ENCODE measurements at regions not wholly inside any gene's neighbourhood (a gene's known extent, or its start where the extent isn't known, plus 50 kb on each side); places are given as distances from the start of the nearest gene placed in this dataset.
"Not testable (repeated sequence)": the region's sequence is repeated elsewhere in the genome, so short reads cannot be mapped to it uniquely, and the experiment has no call there.

DNA sequence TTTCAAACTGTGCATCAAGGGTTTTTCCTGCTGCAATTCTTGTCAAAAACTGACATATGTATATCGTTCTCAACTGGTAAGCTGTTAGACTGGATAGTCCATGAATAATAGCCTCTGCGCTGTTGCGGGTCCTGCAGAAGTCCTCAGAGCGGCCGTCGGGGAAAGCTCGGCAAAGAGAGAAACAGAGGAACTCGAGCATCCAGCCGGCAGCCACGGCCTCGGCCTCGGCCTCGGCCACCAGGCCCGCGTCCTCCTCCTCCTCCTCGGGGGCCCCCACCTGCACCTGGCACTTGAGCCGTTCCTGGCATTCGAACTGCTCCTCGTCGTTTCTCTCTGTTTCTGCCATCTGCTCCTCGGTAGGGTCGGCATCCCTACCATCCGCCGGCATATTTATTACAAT is 165.0 kb downstream of the POTEC start:
- H2BK20ac ChIP-seq (ENCODE audit: low read length); CTCF ChIA-PET (ENCODE audit: partially characterized antibody); H3K56ac ChIP-seq (replicated peaks; ENCODE audit: insufficient read length, low read depth, low read length): not testable (repeated sequence)

GRCh38 chr18:14361346-14361745 is 182.1 kb downstream of the POTEC start:
- H2BK5ac ChIP-seq (ENCODE audit: low read depth, low read length); H3K18ac ChIP-seq (ENCODE audit: extremely low read depth, low read length); H4K20me1 ChIP-seq (replicated peaks in 1 of 2; ENCODE audit: control insufficient read depth in 1 of 2, insufficient read depth in 2 of 2, low read length in 2 of 2); H3K27me3 ChIP-seq (replicated peaks in 1 of 4; ENCODE audit: control insufficient read depth in 3 of 4, extremely low read depth in 1 of 4, insufficient read depth in 3 of 4, low read length in 3 of 4); H2AK5ac ChIP-seq (ENCODE audit: low read depth, low read length); H3K23me2 ChIP-seq (ENCODE audit: low read depth, low read length); H3K4ac ChIP-seq (replicated peaks; ENCODE audit: insufficient read length, low read depth, low read length); H2AFZ ChIP-seq (ENCODE audit: low read length); H3K9ac ChIP-seq (replicated peaks in 1 of 4; ENCODE audit: extremely low read depth in 1 of 4, low read depth in 3 of 4, low read length in 3 of 4); H3K4me2 ChIP-seq (ENCODE audit: insufficient read depth in 1 of 2, low read depth in 2 of 2, low read length in 2 of 2); FAIRE-seq; H3K23ac ChIP-seq (ENCODE audit: insufficient read length); H2BK120ac ChIP-seq (replicated peaks; ENCODE audit: low read depth, low read length); DNase-seq (ENCODE audit: low read depth in 1 of 2, low spot score in 2 of 2); H2BK20ac ChIP-seq (ENCODE audit: low read length); H3K79me2 ChIP-seq (ENCODE audit: control insufficient read depth in 1 of 2, insufficient read depth in 2 of 2, low read length in 2 of 2); H4K5ac ChIP-seq (ENCODE audit: insufficient read length, low read depth, low read length); H4K8ac ChIP-seq (ENCODE audit: extremely low read depth, insufficient read depth, low read length); H3K4me3 ChIP-seq (ENCODE audit: extremely low read depth in 1 of 4, insufficient read depth in 2 of 4, low read depth in 3 of 4, low read length in 4 of 4); H2BK15ac ChIP-seq (ENCODE audit: low read length); H3K56ac ChIP-seq (replicated peaks; ENCODE audit: insufficient read length, low read depth, low read length); POLR2A ChIA-PET (ENCODE audit: partially characterized antibody); CTCF ChIA-PET (ENCODE audit: partially characterized antibody); H3K79me1 ChIP-seq (ENCODE audit: low read depth, low read length); H3K27ac ChIP-seq (ENCODE audit: low read depth, low read length); H2BK12ac ChIP-seq (ENCODE audit: low read depth, low read length); H3K14ac ChIP-seq (ENCODE audit: insufficient read length); H3K4me1 ChIP-seq (replicated peaks in 1 of 4; ENCODE audit: control insufficient read depth in 3 of 4, insufficient read depth in 4 of 4, low read length in 3 of 4); H4K91ac ChIP-seq (replicated peaks; ENCODE audit: insufficient read length, low read length); H3K36me3 ChIP-seq (ENCODE audit: control insufficient read depth in 2 of 4, insufficient read depth in 4 of 4, low read length in 3 of 4): not testable (repeated sequence)
- 76% methylated on average over 9 of the region's 18 CpGs; no CpG with 5 or more reads in 1 of the 2 experiments for WGBS, 2 experiments (ENCODE audit: extremely low coverage in 1 of 2, insufficient coverage in 1 of 2, insufficient read length in 1 of 2, insufficient replicate concordance in 2 of 2, low coverage in 1 of 2, low lambda C conversion rate in 2 of 2, missing lambda C conversion rate in 1 of 2)
- H3K9me3 ChIP-seq (ENCODE audit: insufficient read depth in 2 of 2, low read depth in 1 of 2, low read length in 1 of 2): peaks cover 0 to 30% of the 10 kb centered on the region in 2 experiments; a peak in 2 of 4 replicates

More for the DNA sequence above, 165.0 kb downstream of the POTEC start:
- H3K18ac ChIP-seq (ENCODE audit: extremely low read depth, low read length); POLR2A ChIA-PET (ENCODE audit: partially characterized antibody); H4K91ac ChIP-seq (replicated peaks; ENCODE audit: insufficient read length, low read length); H3K79me2 ChIP-seq (ENCODE audit: control insufficient read depth in 1 of 2, insufficient read depth in 2 of 2, low read length in 2 of 2); H4K8ac ChIP-seq (ENCODE audit: extremely low read depth, insufficient read depth, low read length); H3K9ac ChIP-seq (replicated peaks in 1 of 4; ENCODE audit: extremely low read depth in 1 of 4, low read depth in 3 of 4, low read length in 3 of 4); H4K20me1 ChIP-seq (replicated peaks in 1 of 2; ENCODE audit: control insufficient read depth in 1 of 2, insufficient read depth in 2 of 2, low read length in 2 of 2); H2AK5ac ChIP-seq (ENCODE audit: low read depth, low read length); H2BK15ac ChIP-seq (ENCODE audit: low read length); H3K4me3 ChIP-seq (ENCODE audit: extremely low read depth in 1 of 4, insufficient read depth in 2 of 4, low read depth in 3 of 4, low read length in 4 of 4); H2BK5ac ChIP-seq (ENCODE audit: low read depth, low read length); H3K14ac ChIP-seq (ENCODE audit: insufficient read length); H3K79me1 ChIP-seq (ENCODE audit: low read depth, low read length); H2BK12ac ChIP-seq (ENCODE audit: low read depth, low read length); H4K5ac ChIP-seq (ENCODE audit: insufficient read length, low read depth, low read length); H3K36me3 ChIP-seq (ENCODE audit: control insufficient read depth in 2 of 4, insufficient read depth in 4 of 4, low read length in 3 of 4); H2BK120ac ChIP-seq (replicated peaks; ENCODE audit: low read depth, low read length); FAIRE-seq; H3K27ac ChIP-seq (ENCODE audit: low read depth, low read length); H3K23ac ChIP-seq (ENCODE audit: insufficient read length); H3K4me2 ChIP-seq (ENCODE audit: insufficient read depth in 1 of 2, low read depth in 2 of 2, low read length in 2 of 2); H3K4me1 ChIP-seq (replicated peaks in 1 of 4; ENCODE audit: control insufficient read depth in 3 of 4, insufficient read depth in 4 of 4, low read length in 3 of 4); H3K4ac ChIP-seq (replicated peaks; ENCODE audit: insufficient read length, low read depth, low read length); H3K23me2 ChIP-seq (ENCODE audit: low read depth, low read length); H2AFZ ChIP-seq (ENCODE audit: low read length); H3K27me3 ChIP-seq (replicated peaks in 1 of 4; ENCODE audit: control insufficient read depth in 3 of 4, extremely low read depth in 1 of 4, insufficient read depth in 3 of 4, low read length in 3 of 4); DNase-seq (ENCODE audit: low read depth in 1 of 2, low spot score in 2 of 2): not testable (repeated sequence)
- whole genome bisulfite sequencing, 2 experiments (ENCODE audit: extremely low coverage in 1 of 2, insufficient coverage in 1 of 2, insufficient read length in 1 of 2, insufficient replicate concordance in 2 of 2, low coverage in 1 of 2, low lambda C conversion rate in 2 of 2, missing lambda C conversion rate in 1 of 2): 85% methylated on average over 7 of the region's 24 CpGs; no CpG with 5 or more reads in 1 of the 2 experiments
- H3K9me3 ChIP-seq (ENCODE audit: insufficient read depth in 2 of 2, low read depth in 1 of 2, low read length in 1 of 2): peaks cover 0 to 22% of the 10 kb centered on the region in 2 experiments; a peak in 2 of 4 replicates

Measured in H1 (cell line).